ENCODE measurements at regions not wholly inside any gene's neighbourhood (a gene's known extent, or its start where the extent isn't known, plus 50 kb on each side); places are given as distances from the start of the nearest gene placed in this dataset.

GRCh38 chr1:118334506-118334905 is 149.5 kb upstream of the SPAG17 start:
- DNase-seq (ENCODE audit: low read depth), result no peak
- no peak overlapping the region for H3K4me3 ChIP-seq (ENCODE audit: low read depth, low read length)
- TF ChIP-seq POLR2A (IDR thresholded peaks at IDR 0.05; ENCODE audit: extremely low read depth, insufficient read length) (no peak), CTCF (IDR thresholded peaks at IDR 0.05; ENCODE audit: low read depth, low read length) (no peak), MAX (IDR thresholded peaks at IDR 0.05; ENCODE audit: low read depth, low read length) (no peak), MYC (IDR thresholded peaks at IDR 0.05; ENCODE audit: low read depth, low read length) (no peak)

- no peak overlapping the region for H3K4me3 ChIP-seq (ENCODE audit: low read depth, low read length)
- no peak for DNase-seq (ENCODE audit: low read depth)
- TF ChIP-seq MAX (IDR thresholded peaks at IDR 0.05; ENCODE audit: low read depth, low read length), result no peak
- no peak for TF ChIP-seq MYC (IDR thresholded peaks at IDR 0.05; ENCODE audit: low read depth, low read length)
- no peak for TF ChIP-seq CTCF (IDR thresholded peaks at IDR 0.05; ENCODE audit: low read depth, low read length)
- no peak for TF ChIP-seq POLR2A (IDR thresholded peaks at IDR 0.05; ENCODE audit: extremely low read depth, insufficient read length)
These were observed 148.7 kb upstream of the SPAG17 start for GRCh38 chr1:118333601-118334210.

GRCh38 chr1:118326960-118327629 is 142.1 kb upstream of the SPAG17 start:
- H3K4me3 ChIP-seq (ENCODE audit: low read depth, low read length), result no peak overlapping the region
- TF ChIP-seq MAX (IDR thresholded peaks at IDR 0.05; ENCODE audit: low read depth, low read length), result no peak
- TF ChIP-seq MYC (IDR thresholded peaks at IDR 0.05; ENCODE audit: low read depth, low read length), result no peak
- TF ChIP-seq POLR2A (IDR thresholded peaks at IDR 0.05; ENCODE audit: extremely low read depth, insufficient read length), result no peak
- TF ChIP-seq CTCF (IDR thresholded peaks at IDR 0.05; ENCODE audit: low read depth, low read length), result no peak
- no peak for DNase-seq (ENCODE audit: low read depth)

- H3K4me3 ChIP-seq (ENCODE audit: low read depth, low read length), result no peak overlapping the region
- DNase-seq (ENCODE audit: low read depth), result no peak
- TF ChIP-seq POLR2A (IDR thresholded peaks at IDR 0.05; ENCODE audit: extremely low read depth, insufficient read length) (no peak), CTCF (IDR thresholded peaks at IDR 0.05; ENCODE audit: low read depth, low read length) (no peak), MYC (IDR thresholded peaks at IDR 0.05; ENCODE audit: low read depth, low read length) (no peak)
These were observed 140.7 kb upstream of the SPAG17 start for GRCh38 chr1:118325550-118326225.

- no peak for DNase-seq (ENCODE audit: low read depth)
- TF ChIP-seq CTCF (IDR thresholded peaks at IDR 0.05; ENCODE audit: low read depth, low read length), result no peak
- no peak for TF ChIP-seq POLR2A (IDR thresholded peaks at IDR 0.05; ENCODE audit: extremely low read depth, insufficient read length)
- TF ChIP-seq MAX (IDR thresholded peaks at IDR 0.05; ENCODE audit: low read depth, low read length), result no peak
- no peak for TF ChIP-seq MYC (IDR thresholded peaks at IDR 0.05; ENCODE audit: low read depth, low read length)
These were observed 138.2 kb upstream of the SPAG17 start for GRCh38 chr1:118323246-118323645.

More at GRCh38 chr1:118323246-118323645, 138.2 kb upstream of the SPAG17 start:
- no peak overlapping the region for H3K4me3 ChIP-seq (ENCODE audit: low read depth, low read length)
